PC-9 (cell line): ENCODE measurements at regions not wholly inside any gene's neighbourhood (a gene's known extent, or its start where the extent isn't known, plus 50 kb on each side); places are given as distances from the start of the nearest gene placed in this dataset.
"Not testable (repeated sequence)": the region's sequence is repeated elsewhere in the genome, so short reads cannot be mapped to it uniquely, and the experiment has no call there.

Source experiments
- EZH2 ChIP-seq: fragments of 200-600 bp; sonication (generic); IDR thresholded peaks from 2 replicates; pipeline ENCODE4 v1.8.0; 2017; ENCODE audit warnings: antibody characterized with exemption, low read depth
- TF ChIP-seq, protein P1 (sequence below): fragments of 200-600 bp; sonication (generic); conservative IDR thresholded peaks from 2 replicates; pipeline ENCODE4 v1.6.1; 2017; ENCODE audit warnings: mixed run types, antibody characterized with exemption, mild to moderate bottlenecking, moderate library complexity

- TF ChIP-seq, protein P1, sequence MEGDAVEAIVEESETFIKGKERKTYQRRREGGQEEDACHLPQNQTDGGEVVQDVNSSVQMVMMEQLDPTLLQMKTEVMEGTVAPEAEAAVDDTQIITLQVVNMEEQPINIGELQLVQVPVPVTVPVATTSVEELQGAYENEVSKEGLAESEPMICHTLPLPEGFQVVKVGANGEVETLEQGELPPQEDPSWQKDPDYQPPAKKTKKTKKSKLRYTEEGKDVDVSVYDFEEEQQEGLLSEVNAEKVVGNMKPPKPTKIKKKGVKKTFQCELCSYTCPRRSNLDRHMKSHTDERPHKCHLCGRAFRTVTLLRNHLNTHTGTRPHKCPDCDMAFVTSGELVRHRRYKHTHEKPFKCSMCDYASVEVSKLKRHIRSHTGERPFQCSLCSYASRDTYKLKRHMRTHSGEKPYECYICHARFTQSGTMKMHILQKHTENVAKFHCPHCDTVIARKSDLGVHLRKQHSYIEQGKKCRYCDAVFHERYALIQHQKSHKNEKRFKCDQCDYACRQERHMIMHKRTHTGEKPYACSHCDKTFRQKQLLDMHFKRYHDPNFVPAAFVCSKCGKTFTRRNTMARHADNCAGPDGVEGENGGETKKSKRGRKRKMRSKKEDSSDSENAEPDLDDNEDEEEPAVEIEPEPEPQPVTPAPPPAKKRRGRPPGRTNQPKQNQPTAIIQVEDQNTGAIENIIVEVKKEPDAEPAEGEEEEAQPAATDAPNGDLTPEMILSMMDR: not testable (repeated sequence)
- not testable (repeated sequence) for TF ChIP-seq EZH2
Measured at GRCh38 chr4:184276346-184276745, 58.7 kb upstream of the ENPP6 start.
